ENCODE measurements at regions not wholly inside any gene's neighbourhood (a gene's known extent, or its start where the extent isn't known, plus 50 kb on each side); places are given as distances from the start of the nearest gene placed in this dataset.

GRCh38 chr6:3526962-3527650 lies 70.3 kb upstream of the SLC22A23 start:
- CTCF ChIA-PET = no interaction called here
- Histone ChIP-seq H3K27me3 (ENCODE audit: insufficient read depth) (peaks cover 10% of the 10 kb centered on the region; the same call in 1 of the 2 replicates), H3K36me3 (replicated peaks in 1 of 2; ENCODE audit: control insufficient read depth in 1 of 2, insufficient read depth in 2 of 2, low read length in 1 of 2) (no peaks in the 10 kb centered on the region), H3K9ac (no peak overlapping the region), H4K20me1 (ENCODE audit: insufficient read depth) (no peaks in the 10 kb centered on the region), H3K4me3 (ENCODE audit: low read depth in 2 of 2, low read length in 1 of 2) (no peak overlapping the region), H3F3A (replicated peaks; ENCODE audit: insufficient read depth) (no peaks in the 10 kb centered on the region), H3K9me3 (no peaks in the 10 kb centered on the region), H3K79me2 (ENCODE audit: insufficient read depth) (no peaks in the 10 kb centered on the region), H3K4me1 (ENCODE audit: control insufficient read depth in 1 of 2, insufficient read depth in 2 of 2, low read depth in 1 of 2, low read length in 1 of 2) (no peaks in the 10 kb centered on the region), H2AFZ (ENCODE audit: low read depth) (no peak overlapping the region), H3K9me2 (no peaks in the 10 kb centered on the region), H3K27ac (ENCODE audit: low read depth in 2 of 2, low read length in 1 of 2) (no peak overlapping the region), H3K4me2 (no peak overlapping the region)
- 26% methylated on average over 12 of the region's 12 CpGs for WGBS (ENCODE audit: low lambda C conversion rate)
- POLR2A ChIA-PET = no interaction called here
- DNase-seq = no peak
- TF ChIP-seq TAF1 (IDR thresholded peaks at IDR 0.05; ENCODE audit: borderline replicate concordance, low read depth, low read length) (no peak), SMC3 (IDR thresholded peaks at IDR 0.05; ENCODE audit: low read depth, low read length) (no peak), TEAD4 (IDR thresholded peaks at IDR 0.05; ENCODE audit: borderline replicate concordance, insufficient read depth) (no peak), POLR2AphosphoS5 (IDR thresholded peaks at IDR 0.05; ENCODE audit: low read depth, low read length) (no peak)
- TF ChIP-seq, protein P1, sequence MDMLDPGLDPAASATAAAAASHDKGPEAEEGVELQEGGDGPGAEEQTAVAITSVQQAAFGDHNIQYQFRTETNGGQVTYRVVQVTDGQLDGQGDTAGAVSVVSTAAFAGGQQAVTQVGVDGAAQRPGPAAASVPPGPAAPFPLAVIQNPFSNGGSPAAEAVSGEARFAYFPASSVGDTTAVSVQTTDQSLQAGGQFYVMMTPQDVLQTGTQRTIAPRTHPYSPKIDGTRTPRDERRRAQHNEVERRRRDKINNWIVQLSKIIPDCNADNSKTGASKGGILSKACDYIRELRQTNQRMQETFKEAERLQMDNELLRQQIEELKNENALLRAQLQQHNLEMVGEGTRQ (IDR thresholded peaks at IDR 0.05; ENCODE audit: borderline replicate concordance, low read depth, low read length) = no peak

DNA sequence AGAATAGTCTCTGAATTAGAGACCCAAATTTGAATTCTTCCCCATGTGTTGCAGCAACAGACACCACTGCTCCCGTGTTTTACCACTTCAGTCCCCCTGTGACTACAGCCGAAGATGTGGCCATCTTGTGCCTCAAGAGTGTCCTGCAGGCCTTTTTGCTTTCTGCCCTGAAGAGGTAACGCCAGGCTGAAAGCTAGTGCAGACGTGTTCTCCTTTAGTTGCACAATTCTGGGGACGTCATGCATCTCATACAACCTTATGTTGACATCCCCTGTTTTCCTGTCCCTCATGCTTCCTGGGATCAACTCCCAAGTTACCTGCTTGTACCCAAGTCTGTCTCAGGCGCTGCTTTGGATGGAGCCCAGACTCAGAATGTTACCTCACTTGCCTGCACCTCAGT lies 69.1 kb upstream of the SLC22A23 start:
- H3K27ac ChIP-seq (ENCODE audit: low read depth in 2 of 2, low read length in 1 of 2) = no peak overlapping the region
- TF ChIP-seq MEF2A (IDR thresholded peaks at IDR 0.05; ENCODE audit: borderline replicate concordance, low read depth) = no peak
- TF ChIP-seq SIN3A (IDR thresholded peaks at IDR 0.05; ENCODE audit: borderline replicate concordance, low read depth, low read length) = no peak
- no peak for TF ChIP-seq POLR2AphosphoS5 (IDR thresholded peaks at IDR 0.05; ENCODE audit: low read depth, low read length)
- no peak for TF ChIP-seq TCF12 (IDR thresholded peaks at IDR 0.05)
- TF ChIP-seq FOXJ3 (CRISPR knock-in tag; IDR thresholded peaks at IDR 0.05) = no peak
- TF ChIP-seq FOSL2 (IDR thresholded peaks at IDR 0.05; ENCODE audit: borderline replicate concordance, low read depth) = no peak
- no peak for TF ChIP-seq EZH2phosphoT487 (IDR thresholded peaks at IDR 0.05; ENCODE audit: borderline replicate concordance, low read depth)
- no peak for TF ChIP-seq ELF1 (IDR thresholded peaks at IDR 0.05)
- TF ChIP-seq GABPA (IDR thresholded peaks at IDR 0.05; ENCODE audit: low read depth) = no peak
- no peak for TF ChIP-seq GATA2 (CRISPR knock-in tag; IDR thresholded peaks at IDR 0.05)
- TF ChIP-seq SMC3 (IDR thresholded peaks at IDR 0.05; ENCODE audit: low read depth, low read length) = no peak
- no peak overlapping the region for H2AFZ ChIP-seq (ENCODE audit: low read depth)
- H3K9me2 ChIP-seq = no peaks in the 10 kb centered on the region
- DNase-seq = no peak
- no peaks in the 10 kb centered on the region for H3K36me3 ChIP-seq (replicated peaks in 1 of 2; ENCODE audit: control insufficient read depth in 1 of 2, insufficient read depth in 2 of 2, low read length in 1 of 2)
- peaks cover 10% of the 10 kb centered on the region; the same call in 1 of the 2 replicates for H3K27me3 ChIP-seq (ENCODE audit: insufficient read depth)
- ChIA-PET POLR2A (no interaction called here), CTCF (no interaction called here)
- no peaks in the 10 kb centered on the region for H3F3A ChIP-seq (replicated peaks; ENCODE audit: insufficient read depth)
- no peak overlapping the region for H3K9ac ChIP-seq
- no peaks in the 10 kb centered on the region for H3K79me2 ChIP-seq (ENCODE audit: insufficient read depth)
- H3K4me2 ChIP-seq = no peak overlapping the region
- no peaks in the 10 kb centered on the region for H4K20me1 ChIP-seq (ENCODE audit: insufficient read depth)
- H3K4me3 ChIP-seq (ENCODE audit: low read depth in 2 of 2, low read length in 1 of 2) = no peak overlapping the region
- no peaks in the 10 kb centered on the region for H3K9me3 ChIP-seq
- H3K4me1 ChIP-seq (ENCODE audit: control insufficient read depth in 1 of 2, insufficient read depth in 2 of 2, low read depth in 1 of 2, low read length in 1 of 2) = no peaks in the 10 kb centered on the region
- 36% methylated on average over 6 of the region's 6 CpGs for WGBS (ENCODE audit: low lambda C conversion rate)

All from SK-N-SH (cell line).